HG02870 (cell line): ENCODE measurements at regions not wholly inside any gene's neighbourhood (a gene's known extent, or its start where the extent isn't known, plus 50 kb on each side); places are given as distances from the start of the nearest gene placed in this dataset.

Experiments used
- ATAC-seq: cut with Tn5 transposase; IDR thresholded peaks from one replicate; pipeline ENCODE4 v1.9.1; 2021; ENCODE audit warnings: mild to moderate bottlenecking, moderate library complexity; ENCODE audit not compliant: unreplicated experiment

- no peak for ATAC-seq
Observed at GRCh38 chr6:6886171-6886885, 221.4 kb upstream of the RREB1 start.

GRCh38 chr6:6886886-6887285 is 220.9 kb upstream of the RREB1 start:
- no peak for ATAC-seq

- no peak for ATAC-seq
Observed at GRCh38 chr6:6889601-6890000, 218.2 kb upstream of the RREB1 start.

- ATAC-seq: no peak
Observed at GRCh38 chr6:6890400-6890858, 217.3 kb upstream of the RREB1 start.

GRCh38 chr6:6891125-6891721 is 216.5 kb upstream of the RREB1 start:
- ATAC-seq: no peak

GRCh38 chr6:6891949-6892461 is 215.8 kb upstream of the RREB1 start:
- no peak for ATAC-seq

- ATAC-seq: no peak
Observed at GRCh38 chr6:6892744-6893583, 214.8 kb upstream of the RREB1 start.

- ATAC-seq: no peak
Observed at GRCh38 chr6:6893701-6894100, 214.1 kb upstream of the RREB1 start.

GRCh38 chr6:6895929-6896328 is 211.8 kb upstream of the RREB1 start:
- ATAC-seq: no peak

GRCh38 chr6:6897140-6897539 is 210.6 kb upstream of the RREB1 start:
- ATAC-seq: no peak

- ATAC-seq: no peak
Observed at GRCh38 chr6:6900569-6901204, 207.1 kb upstream of the RREB1 start.

- no peak for ATAC-seq
Observed at GRCh38 chr6:6901205-6901719, 206.5 kb upstream of the RREB1 start.

GRCh38 chr6:6901945-6902344 is 205.8 kb upstream of the RREB1 start:
- ATAC-seq: no peak

- no peak for ATAC-seq
Observed at GRCh38 chr6:6905961-6906518, 201.7 kb upstream of the RREB1 start.

GRCh38 chr6:6906570-6907213 is 201.1 kb upstream of the RREB1 start:
- ATAC-seq: no peak

- ATAC-seq: no peak
Observed at GRCh38 chr6:6907286-6907685, 200.5 kb upstream of the RREB1 start.

- no peak for ATAC-seq
Observed at GRCh38 chr6:6908121-6908520, 199.6 kb upstream of the RREB1 start.

- ATAC-seq: no peak
Observed at GRCh38 chr6:6909111-6909510, 198.7 kb upstream of the RREB1 start.

- ATAC-seq: no peak
Observed at GRCh38 chr6:6910734-6911295, 196.9 kb upstream of the RREB1 start.

GRCh38 chr6:6911391-6911790 is 196.4 kb upstream of the RREB1 start:
- no peak for ATAC-seq
